ENCODE measurements at regions not wholly inside any gene's neighbourhood (a gene's known extent, or its start where the extent isn't known, plus 50 kb on each side); places are given as distances from the start of the nearest gene placed in this dataset.

DNA sequence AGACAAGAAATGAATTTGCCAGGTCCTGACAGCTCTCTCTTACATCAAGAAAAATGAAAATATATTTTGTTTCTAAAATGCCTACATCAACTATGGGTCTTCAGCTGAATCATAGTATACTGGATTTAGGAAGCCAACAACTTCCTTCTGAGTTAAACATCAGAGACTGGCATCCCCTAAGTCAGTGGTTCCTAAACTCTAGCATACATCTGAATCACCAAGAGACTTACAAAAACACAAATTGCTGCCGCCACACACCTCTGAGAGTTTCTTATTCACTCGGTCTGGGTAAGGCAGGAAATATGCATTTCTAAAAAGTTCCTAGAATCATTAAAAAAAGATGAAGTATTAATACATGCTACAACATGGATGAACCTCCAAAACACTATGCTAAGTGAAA lies 60.4 kb upstream of the TMEM252 start:
- no peak for TF ChIP-seq CTCF (IDR thresholded peaks at IDR 0.05; ENCODE audit: unreplicated experiment)

DNA sequence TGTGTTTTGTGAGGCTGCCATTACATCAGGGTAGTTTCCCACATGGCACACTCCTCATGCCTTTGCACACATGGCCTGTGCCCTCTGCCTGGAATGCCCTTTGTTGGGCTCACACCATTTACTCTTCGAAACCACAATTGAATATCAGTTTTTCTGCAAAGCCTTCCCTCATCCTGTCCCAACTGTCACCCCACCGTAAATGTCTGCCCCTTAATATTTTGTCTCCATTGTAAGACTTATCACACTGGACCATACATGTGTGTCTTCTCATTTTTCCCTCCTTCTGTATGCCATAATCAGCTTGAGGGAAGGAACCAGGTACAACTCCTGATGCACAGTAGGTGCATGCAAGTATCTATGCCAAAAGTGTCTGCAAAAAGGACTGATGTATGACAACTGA lies 62.7 kb upstream of the TMEM252 start:
- Mint-ChIP-seq H3K27me3 (ENCODE audit: insufficient read depth, unreplicated experiment) (peaks cover 40% of the 10 kb centered on the region), H3K4me3 (ENCODE audit: unreplicated experiment) (no peak overlapping the region), H3K9me3 (ENCODE audit: unreplicated experiment) (no peaks in the 10 kb centered on the region), H3K4me1 (ENCODE audit: insufficient read depth, unreplicated experiment) (no peaks in the 10 kb centered on the region), H3K36me3 (ENCODE audit: insufficient read depth, unreplicated experiment) (no peaks in the 10 kb centered on the region), H3K27ac (ENCODE audit: low read depth, unreplicated experiment) (no peak overlapping the region)
- intact Hi-C loops (cut with micrococcal nuclease), result no loop called here
- CTCF ChIA-PET, result interaction anchor here (0.6 kb wide), 1 partner anchor 8 kb away, joined by 3 read pairs; no protein-coding TSS in a partner anchor
- no peak for TF ChIP-seq CTCF (IDR thresholded peaks at IDR 0.05; ENCODE audit: unreplicated experiment)
- POLR2A ChIA-PET, result no interaction called here
- no TSS peak for BruUV-seq (replicated peaks)
- DNase-seq (ENCODE audit: unreplicated experiment), result no peak

More for the DNA sequence above, 60.4 kb upstream of the TMEM252 start:
- CTCF ChIA-PET, result no interaction called here
- no peak overlapping the region for H3K27ac Mint-ChIP-seq (ENCODE audit: low read depth, unreplicated experiment)
- POLR2A ChIA-PET, result no interaction called here
- H3K4me3 Mint-ChIP-seq (ENCODE audit: unreplicated experiment), result no peak overlapping the region
- intact Hi-C loops (cut with micrococcal nuclease), result no loop called here
- no TSS peak for BruUV-seq (replicated peaks)
- no peaks in the 10 kb centered on the region for H3K9me3 Mint-ChIP-seq (ENCODE audit: unreplicated experiment)
- no peaks in the 10 kb centered on the region for H3K4me1 Mint-ChIP-seq (ENCODE audit: insufficient read depth, unreplicated experiment)
- no peak for DNase-seq (ENCODE audit: unreplicated experiment)
- H3K36me3 Mint-ChIP-seq (ENCODE audit: insufficient read depth, unreplicated experiment), result no peaks in the 10 kb centered on the region
- peaks cover 26% of the 10 kb centered on the region for H3K27me3 Mint-ChIP-seq (ENCODE audit: insufficient read depth, unreplicated experiment)

GRCh38 chr9:68608763-68609162 lies 68.1 kb upstream of the TMEM252 start:
- H3K27ac Mint-ChIP-seq (ENCODE audit: low read depth, unreplicated experiment), result no peak overlapping the region
- H3K9me3 Mint-ChIP-seq (ENCODE audit: unreplicated experiment), result no peaks in the 10 kb centered on the region
- H3K4me1 Mint-ChIP-seq (ENCODE audit: insufficient read depth, unreplicated experiment), result no peaks in the 10 kb centered on the region
- peaks cover 36% of the 10 kb centered on the region for H3K27me3 Mint-ChIP-seq (ENCODE audit: insufficient read depth, unreplicated experiment)
- CTCF ChIA-PET, result no interaction called here
- no TSS peak for BruUV-seq (replicated peaks)
- no peak for TF ChIP-seq CTCF (IDR thresholded peaks at IDR 0.05; ENCODE audit: unreplicated experiment)
- POLR2A ChIA-PET, result no interaction called here
- no peaks in the 10 kb centered on the region for H3K36me3 Mint-ChIP-seq (ENCODE audit: insufficient read depth, unreplicated experiment)
- DNase-seq (ENCODE audit: unreplicated experiment), result no peak
- intact Hi-C loops (cut with micrococcal nuclease), result no loop called here
- no peak overlapping the region for H3K4me3 Mint-ChIP-seq (ENCODE audit: unreplicated experiment)

DNA sequence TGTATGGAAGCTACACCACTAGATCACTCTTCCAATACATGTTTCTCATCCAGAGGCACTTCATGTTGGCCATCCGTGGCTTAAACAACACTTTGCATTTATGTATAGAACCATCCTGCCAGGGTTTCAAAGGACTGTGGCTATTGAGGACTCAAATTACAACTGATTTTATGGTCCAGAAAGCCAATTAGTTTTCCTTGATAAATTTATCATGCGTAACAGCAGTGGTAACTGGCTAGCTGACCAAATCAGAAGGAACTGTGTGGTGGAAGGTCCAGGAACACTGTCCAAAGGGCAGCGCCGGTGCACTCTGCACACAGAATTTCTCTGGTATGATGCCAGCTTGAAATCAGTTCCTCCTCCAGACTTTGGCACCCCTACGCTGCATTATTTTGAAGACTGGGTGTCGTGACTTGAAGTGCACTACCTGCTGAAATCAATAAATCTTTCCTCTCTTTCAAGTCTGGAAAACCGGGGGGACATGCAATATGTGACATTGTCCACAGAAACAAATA lies 69.3 kb upstream of the TMEM252 start:
- CTCF ChIA-PET, result no interaction called here

More for the DNA sequence above, 69.3 kb upstream of the TMEM252 start:
- Mint-ChIP-seq H3K9me3 (ENCODE audit: unreplicated experiment) (no peaks in the 10 kb centered on the region), H3K27ac (ENCODE audit: low read depth, unreplicated experiment) (no peak overlapping the region), H3K36me3 (ENCODE audit: insufficient read depth, unreplicated experiment) (no peaks in the 10 kb centered on the region), H3K27me3 (ENCODE audit: insufficient read depth, unreplicated experiment) (peaks cover 36% of the 10 kb centered on the region), H3K4me1 (ENCODE audit: insufficient read depth, unreplicated experiment) (no peaks in the 10 kb centered on the region), H3K4me3 (ENCODE audit: unreplicated experiment) (no peak overlapping the region)
- TF ChIP-seq CTCF (IDR thresholded peaks at IDR 0.05; ENCODE audit: unreplicated experiment), result no peak
- intact Hi-C loops (cut with micrococcal nuclease), result no loop called here
- POLR2A ChIA-PET, result no interaction called here
- BruUV-seq (replicated peaks), result no TSS peak
- DNase-seq (ENCODE audit: unreplicated experiment), result no peak
